ENCODE measurements at regions not wholly inside any gene's neighbourhood (a gene's known extent, or its start where the extent isn't known, plus 50 kb on each side); places are given as distances from the start of the nearest gene placed in this dataset.
"Not testable (repeated sequence)": the region's sequence is repeated elsewhere in the genome, so short reads cannot be mapped to it uniquely, and the experiment has no call there.

- no peak for DNase-seq (ENCODE audit: low spot score)
These were observed 105.4 kb upstream of the ADO start for GRCh38 chr10:62699148-62699547.

- DNase-seq (ENCODE audit: low spot score), result not testable (repeated sequence)
These were observed 100.4 kb upstream of the ADO start for GRCh38 chr10:62704121-62704520.

- no peak for DNase-seq (ENCODE audit: low spot score)
These were observed 98.7 kb upstream of the ADO start for GRCh38 chr10:62705789-62706188.

- no peak for DNase-seq (ENCODE audit: low spot score)
These were observed 96.7 kb upstream of the ADO start for GRCh38 chr10:62707810-62708209.

GRCh38 chr10:62708569-62708968 lies 96.0 kb upstream of the ADO start:
- no peak for DNase-seq (ENCODE audit: low spot score)

GRCh38 chr10:62709200-62709599 lies 95.3 kb upstream of the ADO start:
- DNase-seq (ENCODE audit: low spot score), result no peak

- DNase-seq (ENCODE audit: low spot score), result no peak
These were observed 94.3 kb upstream of the ADO start for GRCh38 chr10:62710182-62710581.

GRCh38 chr10:62715383-62715782 lies 89.1 kb upstream of the ADO start:
- no peak for DNase-seq (ENCODE audit: low spot score)

- no peak for DNase-seq (ENCODE audit: low spot score)
These were observed 85.9 kb upstream of the ADO start for GRCh38 chr10:62718585-62718984.

- DNase-seq (ENCODE audit: low spot score), result no peak
These were observed 85.5 kb upstream of the ADO start for GRCh38 chr10:62719061-62719460.

GRCh38 chr10:62721687-62722086 lies 82.8 kb upstream of the ADO start:
- DNase-seq (ENCODE audit: low spot score), result no peak

- no peak for DNase-seq (ENCODE audit: low spot score)
These were observed 81.1 kb upstream of the ADO start for GRCh38 chr10:62723375-62723774.

GRCh38 chr10:62724465-62724864 lies 80.1 kb upstream of the ADO start:
- DNase-seq (ENCODE audit: low spot score), result no peak

GRCh38 chr10:62726142-62726541 lies 78.4 kb upstream of the ADO start:
- DNase-seq (ENCODE audit: low spot score), result no peak

- DNase-seq (ENCODE audit: low spot score), result no peak
These were observed 77.9 kb upstream of the ADO start for GRCh38 chr10:62726638-62727037.

GRCh38 chr10:62727934-62728333 lies 76.6 kb upstream of the ADO start:
- DNase-seq (ENCODE audit: low spot score), result no peak

- no peak for DNase-seq (ENCODE audit: low spot score)
These were observed 76.0 kb upstream of the ADO start for GRCh38 chr10:62728479-62728878.

GRCh38 chr10:62732841-62733653 lies 71.5 kb upstream of the ADO start:
- DNase-seq (ENCODE audit: low spot score), result no peak

- no peak for DNase-seq (ENCODE audit: low spot score)
These were observed 70.7 kb upstream of the ADO start for GRCh38 chr10:62733654-62734293.

- DNase-seq (ENCODE audit: low spot score), result no peak
These were observed 69.6 kb upstream of the ADO start for GRCh38 chr10:62734781-62735463.

GRCh38 chr10:62735464-62736167 lies 68.9 kb upstream of the ADO start:
- DNase-seq (ENCODE audit: low spot score), result no peak

- no peak for DNase-seq (ENCODE audit: low spot score)
These were observed 68.4 kb upstream of the ADO start for GRCh38 chr10:62736168-62736546.

Measured in SK-N-DZ (cell line).